Spinal cord (tissue), 9 donors: ENCODE measurements at regions not wholly inside any gene's neighbourhood (a gene's known extent, or its start where the extent isn't known, plus 50 kb on each side); places are given as distances from the start of the nearest gene placed in this dataset.

ENCODE experiments used
- DNase-seq, 6 donors: peaks; one replicate each; pipeline versions ENCODE4 v3.0.0 to v3.0.0-alpha.2; 2013 to 2015; ENCODE audit warnings: low spot score in 6 of 6, low read depth in 4 of 6
- H3K27ac ChIP-seq: one replicate; pipeline ENCODE4 v1.5.1; 2013; ENCODE audit warnings: low read depth, low read length, control low read depth
- H3K27me3 ChIP-seq: one replicate; pipeline ENCODE4 v1.6.1; 2013; ENCODE audit warnings: low read length; ENCODE audit not compliant: control insufficient read depth, insufficient read depth
- H3K36me3 ChIP-seq: one replicate; pipeline ENCODE4 v1.6.1; 2013; ENCODE audit warnings: low read length; ENCODE audit not compliant: control insufficient read depth, insufficient read depth
- H3K4me1 ChIP-seq: one replicate; pipeline ENCODE4 v1.6.1; 2013; ENCODE audit warnings: low read length; ENCODE audit not compliant: control insufficient read depth, insufficient read depth
- H3K4me3 ChIP-seq: one replicate; pipeline ENCODE4 v1.5.1; 2013; ENCODE audit warnings: low read depth, low read length, control low read depth
- H3K9me3 ChIP-seq: one replicate; pipeline ENCODE4 v1.6.1; 2013; ENCODE audit warnings: low read length; ENCODE audit not compliant: control insufficient read depth, insufficient read depth
- WGBS: methylation state at CpG from one replicate; pipeline ENCODE4 v1.1.5; 2013; ENCODE audit warnings: missing lambda C conversion rate; ENCODE audit not compliant: insufficient coverage; 5-methylcytosine and 5-hydroxymethylcytosine counted together
- donor health status: healthy.

DNA sequence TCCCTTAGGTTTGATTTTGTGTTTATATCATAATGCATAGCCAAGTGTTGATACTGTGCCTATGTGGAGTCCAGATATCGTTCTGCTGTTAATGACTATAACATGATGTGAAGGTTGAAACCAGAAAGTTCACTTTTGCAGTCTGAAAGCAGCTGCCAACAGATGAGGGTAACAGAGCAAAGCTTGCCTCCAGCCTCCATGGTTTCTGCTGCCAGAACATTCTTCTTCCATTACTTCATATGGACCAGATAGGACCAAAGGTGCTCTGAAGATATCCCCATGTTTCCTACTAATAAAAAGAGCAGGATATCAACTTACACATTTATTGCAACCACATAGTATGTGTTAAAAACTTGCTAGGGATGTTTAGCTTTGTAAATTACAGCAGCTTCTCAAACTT lies 394.1 kb downstream of the SPRY1 start:
- no peak overlapping the region for H3K27ac ChIP-seq
- no peaks in the 10 kb centered on the region for H3K27me3 ChIP-seq
- no peak overlapping the region for H3K4me3 ChIP-seq
- WGBS: no CpG with 5 or more reads among the region's 1 CpG
- DNase-seq: no peak
- no peaks in the 10 kb centered on the region for H3K4me1 ChIP-seq
- H3K9me3 ChIP-seq: no peaks in the 10 kb centered on the region
- no peaks in the 10 kb centered on the region for H3K36me3 ChIP-seq

DNA sequence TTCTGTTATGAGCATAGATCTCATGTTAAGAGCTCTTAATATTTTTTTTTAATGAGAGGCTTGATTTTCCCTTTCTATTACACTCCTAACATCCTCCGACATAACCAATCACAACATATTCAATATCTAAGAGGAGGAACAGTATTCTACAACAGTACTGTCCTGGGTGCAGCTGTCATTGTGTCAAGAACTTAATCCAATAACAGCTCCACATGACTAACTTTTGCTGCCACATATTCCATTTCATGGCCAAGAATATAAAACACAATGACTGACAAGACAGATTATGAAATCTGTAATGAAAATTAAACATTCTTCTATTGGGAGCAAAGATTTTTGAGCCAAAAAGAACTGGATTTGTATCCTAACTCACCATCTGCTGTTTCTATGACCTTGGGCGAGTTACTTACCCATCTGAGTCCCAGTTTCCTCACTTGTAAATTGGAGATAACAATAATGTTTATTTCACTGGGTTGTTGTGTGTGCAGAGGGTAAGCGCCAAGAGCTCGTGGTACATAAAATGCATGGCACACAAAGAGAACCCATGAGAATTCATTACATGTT lies 405.6 kb downstream of the SPRY1 start:
- Histone ChIP-seq H3K4me3 (no peak overlapping the region), H3K36me3 (no peaks in the 10 kb centered on the region)
- DNase-seq: peak in 2 of 6 donors; percentile 8 to 56

DNA sequence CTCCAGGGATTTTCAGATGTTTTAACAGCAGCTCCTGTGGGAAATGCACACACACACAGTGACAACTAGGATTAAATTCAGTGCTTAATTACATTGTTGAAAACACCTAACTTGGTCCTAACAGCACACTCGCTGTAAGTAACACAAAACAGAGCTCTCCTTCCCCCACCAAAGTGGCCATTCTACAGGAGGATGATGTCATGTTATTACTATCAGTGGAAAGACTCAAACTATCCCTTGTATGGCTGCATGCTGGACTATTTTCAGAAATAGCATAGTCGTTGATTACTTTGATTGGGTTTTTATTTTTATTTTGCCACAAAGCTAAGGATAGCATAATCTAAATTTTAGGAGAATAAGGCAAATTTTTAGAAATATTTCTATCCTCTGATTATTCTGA lies 406.3 kb downstream of the SPRY1 start:
- Histone ChIP-seq H3K36me3 (no peaks in the 10 kb centered on the region), H3K9me3 (peaks cover 2% of the 10 kb centered on the region), H3K27me3 (no peaks in the 10 kb centered on the region), H3K27ac (no peak overlapping the region), H3K4me1 (no peaks in the 10 kb centered on the region), H3K4me3 (no peak overlapping the region)
- no CpG with 5 or more reads among the region's 2 CpGs for WGBS
- DNase-seq: no peak

More for the DNA sequence above, 405.6 kb downstream of the SPRY1 start:
- no CpG with 5 or more reads among the region's 4 CpGs for WGBS
- Histone ChIP-seq H3K27ac (no peak overlapping the region), H3K9me3 (peaks cover 7% of the 10 kb centered on the region), H3K27me3 (no peaks in the 10 kb centered on the region), H3K4me1 (no peaks in the 10 kb centered on the region)

DNA sequence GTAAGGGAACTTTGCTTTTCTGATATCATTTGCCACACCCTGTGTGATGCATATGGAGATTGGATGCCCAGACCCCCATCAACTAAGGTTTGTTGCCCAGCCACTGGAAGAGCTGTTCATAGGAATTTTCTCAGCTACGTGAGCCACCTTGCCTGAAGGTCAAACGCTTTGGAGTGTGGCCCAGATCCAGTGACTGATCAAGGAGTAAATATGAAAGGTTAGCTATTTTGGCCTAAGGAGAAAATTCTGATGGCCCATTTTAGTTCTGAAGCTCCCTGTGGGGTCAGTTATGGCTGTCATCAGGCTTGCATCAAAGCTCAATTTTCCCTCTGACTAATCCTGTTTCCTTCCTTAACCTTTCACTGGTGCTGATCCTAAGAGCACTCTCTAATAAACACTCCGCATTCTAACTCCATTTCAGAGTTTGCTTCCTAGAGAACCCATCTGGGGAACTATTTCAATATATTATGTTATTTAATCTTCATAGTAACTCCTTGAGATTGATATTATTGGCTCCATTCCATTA lies 407.7 kb downstream of the SPRY1 start:
- Histone ChIP-seq H3K27me3 (no peaks in the 10 kb centered on the region), H3K9me3 (no peaks in the 10 kb centered on the region), H3K27ac (no peak overlapping the region), H3K36me3 (no peaks in the 10 kb centered on the region), H3K4me1 (no peaks in the 10 kb centered on the region), H3K4me3 (no peak overlapping the region)
- WGBS: 93% methylated on average over 2 of the region's 3 CpGs
- no peak for DNase-seq

DNA sequence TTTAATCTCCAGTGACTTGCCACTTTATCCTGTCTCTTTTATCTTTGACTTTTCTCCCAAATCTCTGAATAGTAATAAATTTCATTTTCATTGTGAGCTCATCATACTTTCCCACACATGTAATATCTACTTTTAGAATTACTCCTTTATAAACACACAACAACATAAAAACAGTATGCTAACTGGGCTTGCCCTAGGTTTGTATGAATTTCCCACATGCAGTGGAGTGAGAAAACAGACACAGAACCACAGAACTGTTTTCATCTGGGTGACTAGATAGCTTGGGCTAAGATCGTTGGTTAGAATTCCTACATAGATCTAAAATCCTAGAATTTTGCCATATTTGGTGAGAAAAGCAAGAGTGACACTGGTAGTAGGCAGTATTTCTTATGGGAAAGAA lies 409.5 kb downstream of the SPRY1 start:
- H3K9me3 ChIP-seq: no peaks in the 10 kb centered on the region
- no peak for DNase-seq
- no peaks in the 10 kb centered on the region for H3K36me3 ChIP-seq
- no CpG with 5 or more reads among the region's 1 CpG for WGBS
- H3K4me3 ChIP-seq: no peak overlapping the region
- no peaks in the 10 kb centered on the region for H3K27me3 ChIP-seq
- H3K4me1 ChIP-seq: no peaks in the 10 kb centered on the region
- H3K27ac ChIP-seq: peak overlapping the region; percentile 53

DNA sequence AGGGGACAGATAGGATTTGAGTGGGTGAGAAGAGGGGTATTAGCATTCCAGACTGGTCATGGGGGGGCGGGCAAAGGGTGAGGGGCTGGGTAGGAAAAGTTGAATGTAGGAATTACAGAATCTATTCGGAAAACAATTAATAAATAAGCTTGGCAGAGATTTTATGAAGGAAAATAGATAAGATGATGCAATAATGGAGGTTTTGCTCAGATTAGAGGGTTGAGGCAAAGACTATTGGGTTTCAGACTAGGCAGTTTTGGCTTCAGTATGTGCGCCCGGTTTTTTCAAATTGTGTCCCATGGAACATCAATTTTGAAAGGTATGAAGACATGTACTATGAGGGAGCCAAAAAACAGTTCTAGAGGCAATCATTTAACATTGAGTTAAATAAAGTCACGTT lies 410.6 kb downstream of the SPRY1 start:
- Histone ChIP-seq H3K27me3 (no peaks in the 10 kb centered on the region), H3K9me3 (no peaks in the 10 kb centered on the region), H3K4me1 (no peaks in the 10 kb centered on the region), H3K27ac (no peak overlapping the region), H3K36me3 (no peaks in the 10 kb centered on the region), H3K4me3 (no peak overlapping the region)
- DNase-seq: no peak
- 89% methylated on average over 4 of the region's 5 CpGs for WGBS

DNA sequence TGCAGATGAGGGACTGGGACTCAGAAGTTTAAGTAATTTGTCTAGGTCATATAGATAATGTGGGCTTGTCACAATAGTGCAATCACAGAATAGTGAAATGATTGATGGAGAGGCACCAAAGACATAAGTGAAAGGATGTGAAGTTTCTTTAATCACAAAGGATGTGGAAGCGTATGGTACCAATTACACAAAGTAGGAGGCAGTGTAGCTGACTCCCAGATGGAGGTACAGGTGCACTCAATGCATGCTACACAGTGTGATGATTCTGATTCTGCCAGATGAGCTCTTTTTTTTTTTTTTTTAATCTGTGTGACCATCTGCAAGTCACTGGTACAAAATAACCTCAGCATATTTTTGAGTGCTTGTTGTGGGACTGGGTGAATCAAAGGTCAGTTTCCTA lies 411.3 kb downstream of the SPRY1 start:
- Histone ChIP-seq H3K4me1 (no peaks in the 10 kb centered on the region), H3K36me3 (no peaks in the 10 kb centered on the region), H3K27ac (no peak overlapping the region), H3K4me3 (no peak overlapping the region), H3K9me3 (no peaks in the 10 kb centered on the region), H3K27me3 (no peaks in the 10 kb centered on the region)
- no CpG with 5 or more reads among the region's 1 CpG for WGBS
- DNase-seq: no peak

DNA sequence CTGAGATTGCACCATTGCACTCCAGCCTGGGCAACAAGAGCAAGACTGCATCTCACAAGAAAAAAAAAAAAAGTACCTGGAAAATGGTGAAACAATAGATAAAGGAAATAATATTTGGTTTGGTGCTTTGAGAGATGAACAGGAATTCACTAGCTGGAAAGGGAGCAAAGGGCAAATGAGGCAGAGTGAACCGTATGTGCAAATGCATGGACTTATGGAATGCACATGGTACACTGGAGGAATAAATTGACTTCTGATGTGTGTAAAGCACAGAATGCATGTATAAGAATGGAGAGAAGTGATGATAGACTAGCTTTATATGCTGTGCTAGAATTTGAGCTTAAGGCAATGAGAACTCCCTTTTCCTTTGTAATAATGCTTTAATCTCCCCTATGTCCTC lies 413.3 kb downstream of the SPRY1 start:
- 100% methylated on average over 1 of the region's 1 CpG for WGBS
- no peaks in the 10 kb centered on the region for H3K9me3 ChIP-seq

DNA sequence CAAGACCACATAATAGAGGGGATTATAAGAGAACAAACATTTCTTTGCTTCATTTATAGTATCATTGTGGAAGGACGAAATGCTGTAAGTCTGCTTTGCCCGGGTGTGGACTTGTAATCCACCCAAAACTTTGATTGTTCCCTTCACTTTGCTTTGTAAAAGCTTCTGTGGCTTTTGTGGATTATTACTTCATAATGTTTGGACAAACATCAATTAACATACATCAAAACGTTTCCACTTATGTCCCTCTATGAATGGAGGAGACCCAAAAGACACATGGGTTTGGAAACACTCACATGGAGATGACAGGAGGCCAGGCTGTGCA lies 415.4 kb downstream of the SPRY1 start:
- DNase-seq: no peak
- Histone ChIP-seq H3K4me1 (no peaks in the 10 kb centered on the region), H3K9me3 (no peaks in the 10 kb centered on the region), H3K4me3 (peak overlapping the region; percentile 2), H3K36me3 (no peaks in the 10 kb centered on the region), H3K27ac (no peak overlapping the region), H3K27me3 (no peaks in the 10 kb centered on the region)
- whole genome bisulfite sequencing: no CpG with 5 or more reads among the region's 3 CpGs

More for the DNA sequence above, 413.3 kb downstream of the SPRY1 start:
- Histone ChIP-seq H3K4me1 (no peaks in the 10 kb centered on the region), H3K27ac (no peak overlapping the region), H3K36me3 (no peaks in the 10 kb centered on the region), H3K4me3 (no peak overlapping the region), H3K27me3 (no peaks in the 10 kb centered on the region)
- no peak for DNase-seq

DNA sequence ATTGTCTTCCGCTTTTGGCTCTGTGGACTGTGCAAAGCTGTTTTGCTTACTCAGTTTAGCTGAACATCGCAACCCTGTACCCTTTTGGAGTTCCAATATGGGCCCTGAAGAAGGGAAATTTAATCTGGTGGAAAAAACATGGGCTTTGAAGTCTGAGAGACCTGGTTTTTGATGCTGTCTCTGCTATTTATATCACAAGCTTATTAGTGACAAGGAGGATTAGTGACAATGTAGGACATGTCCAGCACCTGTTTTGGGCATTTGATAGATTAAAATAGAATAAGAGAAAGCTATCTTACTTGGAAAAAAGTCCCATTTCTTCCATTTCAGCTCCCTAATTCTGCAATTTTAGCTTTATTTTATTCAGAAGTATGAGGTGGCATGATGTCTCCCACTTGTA lies 417.3 kb downstream of the SPRY1 start:
- 100% methylated on average over 2 of the region's 2 CpGs for WGBS
- H3K4me1 ChIP-seq: no peaks in the 10 kb centered on the region
- H3K27me3 ChIP-seq: no peaks in the 10 kb centered on the region
- no peak overlapping the region for H3K27ac ChIP-seq
- H3K9me3 ChIP-seq: no peaks in the 10 kb centered on the region
- no peaks in the 10 kb centered on the region for H3K36me3 ChIP-seq
- no peak for DNase-seq
- no peak overlapping the region for H3K4me3 ChIP-seq
